CD8-positive, alpha-beta memory T cell (primary cell): ENCODE measurements at regions not wholly inside any gene's neighbourhood (a gene's known extent, or its start where the extent isn't known, plus 50 kb on each side); places are given as distances from the start of the nearest gene placed in this dataset.

Source experiments
- CTCF ChIA-PET: fragments of 350-600 bp; sonication (Branson Sonifier 250); formaldehyde crosslinking; loops from one replicate; lab custom pipeline; 2021; ENCODE audit warnings: antibody characterized with exemption; lab: Charles Lee
- POLR2A ChIA-PET: fragments of 350-600 bp; sonication (Branson Sonifier 250); formaldehyde crosslinking; loops from one replicate; lab custom pipeline; 2021; ENCODE audit warnings: antibody characterized with exemption; lab: Charles Lee
- DNase-seq, 5 donors: peaks; one replicate each; pipeline versions ENCODE4 v3.0.0 to v3.0.0-alpha.2; 2020 to 2022; ENCODE audit warnings: mixed read lengths in 1 of 5
- H3K27ac ChIP-seq: one replicate; pipeline ENCODE4 v1.7.0; 2013; ENCODE audit warnings: low read depth, mild to moderate bottlenecking, low read length, moderate library complexity
- H3K27me3 ChIP-seq: 2 replicates; pipeline ENCODE4 v1.7.0; 2013; ENCODE audit warnings: low read length, mild to moderate bottlenecking; ENCODE audit not compliant: insufficient read depth, poor library complexity, severe bottlenecking
- H3K36me3 ChIP-seq: 2 replicates; pipeline ENCODE4 v1.7.0; 2013; ENCODE audit warnings: mild to moderate bottlenecking, low read length, moderate library complexity; ENCODE audit not compliant: insufficient read depth
- H3K4me1 ChIP-seq: 2 replicates; pipeline ENCODE4 v1.7.0; 2013; ENCODE audit warnings: mild to moderate bottlenecking, low read length, moderate library complexity; ENCODE audit not compliant: insufficient read depth
- H3K4me3 ChIP-seq: 2 replicates; pipeline ENCODE4 v1.7.0; 2013; ENCODE audit warnings: mild to moderate bottlenecking, low read length
- H3K9me3 ChIP-seq: 2 replicates; pipeline ENCODE4 v1.7.0; 2013; ENCODE audit warnings: mild to moderate bottlenecking, low read length
- H3K27ac Mint-ChIP-seq, 8 donors: one replicate each; pipeline ENCODE4 v1.8.0; 2020 to 2021; ENCODE audit warnings: mixed read lengths in 8 of 8, mild to moderate bottlenecking in 6 of 8, inconsistent platforms in 3 of 8, moderate library complexity in 3 of 8
- H3K27me3 Mint-ChIP-seq, 2 donors: one replicate each; pipeline ENCODE4 v1.8.0; 2020 to 2021; ENCODE audit warnings: mixed read lengths in 2 of 2, mild to moderate bottlenecking in 1 of 2, moderate library complexity in 1 of 2
- H3K36me3 Mint-ChIP-seq, 3 donors: one replicate each; pipeline ENCODE4 v1.8.0; 2020 to 2021; ENCODE audit warnings: mixed read lengths in 3 of 3, inconsistent platforms in 1 of 3, mild to moderate bottlenecking in 1 of 3
- H3K4me1 Mint-ChIP-seq, 3 donors: one replicate each; pipeline ENCODE4 v1.8.0; 2020 to 2021; ENCODE audit warnings: mixed read lengths in 3 of 3, inconsistent platforms in 1 of 3, mild to moderate bottlenecking in 1 of 3
- H3K4me3 Mint-ChIP-seq, 7 donors: one replicate each; pipeline ENCODE4 v1.8.0; 2020 to 2021; ENCODE audit warnings: mixed read lengths in 7 of 7, mild to moderate bottlenecking in 6 of 7, moderate library complexity in 4 of 7, inconsistent platforms in 2 of 7
- H3K9me3 Mint-ChIP-seq, 5 donors: one replicate each; pipeline ENCODE4 v1.8.0; 2020 to 2022; ENCODE audit warnings: mixed read lengths in 5 of 5, mild to moderate bottlenecking in 3 of 5, moderate library complexity in 2 of 5, inconsistent platforms in 1 of 5

- Histone ChIP-seq H3K27ac (no peak overlapping the region), H3K9me3 (no peaks in the 10 kb centered on the region), H3K36me3 (no peaks in the 10 kb centered on the region), H3K4me3 (no peak overlapping the region), H3K4me1 (no peaks in the 10 kb centered on the region), H3K27me3 (no peaks in the 10 kb centered on the region)
- no peaks in the 10 kb centered on the region for H3K36me3 Mint-ChIP-seq
- H3K27ac Mint-ChIP-seq = peak overlapping the region in 2 of 8 donors; percentile 70 to 77
- H3K9me3 Mint-ChIP-seq = no peaks in the 10 kb centered on the region
- ChIA-PET POLR2A (no interaction called here), CTCF (no interaction called here)
- peak overlapping the region in 1 of 7 donors; percentile 61 for H3K4me3 Mint-ChIP-seq
- peaks cover 0 to 8% (median 0%) of the 10 kb centered on the region in 3 donors for H3K4me1 Mint-ChIP-seq
- DNase-seq = no peak
- H3K27me3 Mint-ChIP-seq = no peaks in the 10 kb centered on the region
These were observed 181.5 kb upstream of the ID2 start for GRCh38 chr2:8500124-8501054.

- no peaks in the 10 kb centered on the region for H3K9me3 Mint-ChIP-seq
- ChIA-PET CTCF (no interaction called here), POLR2A (no interaction called here)
- H3K27me3 ChIP-seq = no peaks in the 10 kb centered on the region
- H3K36me3 Mint-ChIP-seq = no peaks in the 10 kb centered on the region
- no peak overlapping the region for H3K4me3 ChIP-seq
- H3K27ac Mint-ChIP-seq = no peak overlapping the region
- no peak overlapping the region for H3K4me3 Mint-ChIP-seq
- no peaks in the 10 kb centered on the region for H3K9me3 ChIP-seq
- no peaks in the 10 kb centered on the region for H3K36me3 ChIP-seq
- no peaks in the 10 kb centered on the region for H3K27me3 Mint-ChIP-seq
- no peak for DNase-seq
- peaks cover 0 to 8% (median 0%) of the 10 kb centered on the region in 3 donors for H3K4me1 Mint-ChIP-seq
- no peaks in the 10 kb centered on the region for H3K4me1 ChIP-seq
- H3K27ac ChIP-seq = no peak overlapping the region
These were observed 180.7 kb upstream of the ID2 start for GRCh38 chr2:8501061-8501720.

GRCh38 chr2:8502316-8502715, 179.5 kb upstream of the ID2 start:
- H3K27me3 ChIP-seq = no peaks in the 10 kb centered on the region
- DNase-seq = no peak
- H3K4me3 ChIP-seq = no peak overlapping the region
- Mint-ChIP-seq H3K36me3 (no peaks in the 10 kb centered on the region), H3K4me1 (peaks cover 0 to 4% (median 0%) of the 10 kb centered on the region in 3 donors), H3K9me3 (no peaks in the 10 kb centered on the region), H3K27ac (no peak overlapping the region), H3K27me3 (no peaks in the 10 kb centered on the region), H3K4me3 (no peak overlapping the region)
- ChIA-PET POLR2A (no interaction called here), CTCF (no interaction called here)
- no peak overlapping the region for H3K27ac ChIP-seq
- no peaks in the 10 kb centered on the region for H3K36me3 ChIP-seq
- H3K9me3 ChIP-seq = no peaks in the 10 kb centered on the region
- no peaks in the 10 kb centered on the region for H3K4me1 ChIP-seq

GRCh38 chr2:8505311-8505920, 176.4 kb upstream of the ID2 start:
- Mint-ChIP-seq H3K36me3 (peaks cover 0 to 9% (median 2%) of the 10 kb centered on the region in 3 donors), H3K27me3 (no peaks in the 10 kb centered on the region), H3K4me3 (no peak overlapping the region), H3K4me1 (peaks cover 0 to 3% (median 0%) of the 10 kb centered on the region in 3 donors), H3K9me3 (peaks cover 0 to 3% (median 0%) of the 10 kb centered on the region in 5 donors), H3K27ac (peak overlapping the region in 2 of 8 donors; percentile 38 to 70)
- ChIA-PET POLR2A (no interaction called here), CTCF (no interaction called here)
- Histone ChIP-seq H3K27ac (no peak overlapping the region), H3K9me3 (no peaks in the 10 kb centered on the region), H3K4me1 (no peaks in the 10 kb centered on the region), H3K4me3 (no peak overlapping the region), H3K27me3 (no peaks in the 10 kb centered on the region), H3K36me3 (no peaks in the 10 kb centered on the region)
- DNase-seq = no peak

- H3K36me3 Mint-ChIP-seq = peaks cover 0 to 9% (median 2%) of the 10 kb centered on the region in 3 donors
- POLR2A ChIA-PET = no interaction called here
- Histone ChIP-seq H3K4me1 (peaks cover 4% of the 10 kb centered on the region), H3K27ac (no peak overlapping the region), H3K27me3 (no peaks in the 10 kb centered on the region), H3K4me3 (no peak overlapping the region), H3K36me3 (no peaks in the 10 kb centered on the region), H3K9me3 (no peaks in the 10 kb centered on the region)
- peaks cover 4 to 8% (median 6%) of the 10 kb centered on the region in 3 donors for H3K4me1 Mint-ChIP-seq
- H3K4me3 Mint-ChIP-seq = no peak overlapping the region
- H3K27me3 Mint-ChIP-seq = no peaks in the 10 kb centered on the region
- H3K27ac Mint-ChIP-seq = no peak overlapping the region
- DNase-seq = no peak
- peaks cover 0 to 3% (median under 1%) of the 10 kb centered on the region in 5 donors for H3K9me3 Mint-ChIP-seq
- CTCF ChIA-PET = no interaction called here
These were observed 175.1 kb upstream of the ID2 start for GRCh38 chr2:8506746-8507145.

GRCh38 chr2:8508766-8509165, 173.1 kb upstream of the ID2 start:
- Histone ChIP-seq H3K27me3 (no peaks in the 10 kb centered on the region), H3K9me3 (no peaks in the 10 kb centered on the region), H3K4me1 (peaks cover 17% of the 10 kb centered on the region), H3K36me3 (no peaks in the 10 kb centered on the region), H3K27ac (no peak overlapping the region), H3K4me3 (no peak overlapping the region)
- no peak for DNase-seq
- H3K36me3 Mint-ChIP-seq = peaks cover 1 to 21% (median 6%) of the 10 kb centered on the region in 3 donors
- H3K27me3 Mint-ChIP-seq = no peaks in the 10 kb centered on the region
- peaks cover 0 to 8% (median 3%) of the 10 kb centered on the region in 5 donors for H3K9me3 Mint-ChIP-seq
- ChIA-PET CTCF (no interaction called here), POLR2A (no interaction called here)
- H3K27ac Mint-ChIP-seq = peak overlapping the region in 1 of 8 donors; percentile 21
- peaks cover 22 to 25% (median 25%) of the 10 kb centered on the region in 3 donors for H3K4me1 Mint-ChIP-seq
- H3K4me3 Mint-ChIP-seq = no peak overlapping the region

- DNase-seq = no peak
- Histone ChIP-seq H3K27ac (no peak overlapping the region), H3K36me3 (no peaks in the 10 kb centered on the region), H3K9me3 (peaks cover 8% of the 10 kb centered on the region), H3K27me3 (no peaks in the 10 kb centered on the region), H3K4me3 (no peak overlapping the region), H3K4me1 (peaks cover 25% of the 10 kb centered on the region)
- Mint-ChIP-seq H3K27me3 (no peaks in the 10 kb centered on the region), H3K4me1 (peaks cover 27 to 33% (median 33%) of the 10 kb centered on the region in 3 donors), H3K27ac (peak overlapping the region in 4 of 8 donors; percentile 40 to 78 (median 59)), H3K36me3 (peaks cover 1 to 22% (median 6%) of the 10 kb centered on the region in 3 donors), H3K9me3 (peaks cover 0 to 13% (median 8%) of the 10 kb centered on the region in 5 donors), H3K4me3 (no peak overlapping the region)
- POLR2A ChIA-PET = no interaction called here
- CTCF ChIA-PET = interaction anchor here (0.7 kb wide), 1 partner anchor 32 kb away, joined by 3 read pairs; no protein-coding TSS in a partner anchor
These were observed 172.2 kb upstream of the ID2 start for GRCh38 chr2:8509621-8510020.
